Astrocyte (in vitro differentiated cells and primary cell): ENCODE measurements at regions not wholly inside any gene's neighbourhood (a gene's known extent, or its start where the extent isn't known, plus 50 kb on each side); places are given as distances from the start of the nearest gene placed in this dataset.
A peak's percentile ranks its signal among the peaks of the same experiment; 100 is the strongest.

Experiments used
- DNase-seq: peaks from one replicate; pipeline ENCODE4 v3.0.0-alpha.2; 2010; ENCODE audit warnings: low read depth
- FAIRE-seq: peaks from 2 replicates; lab custom pipeline; 2011; peaks lifted over from hg19 to GRCh38; lab: Jason Lieb, UNC
- H2AFZ ChIP-seq: 2 replicates; pipeline ENCODE4 v1.6.0; 2012; ENCODE audit warnings: low read depth, low read length, inconsistent platforms
- H3K27ac ChIP-seq: 2 replicates; pipeline ENCODE4 v1.5.1; 2011; ENCODE audit warnings: low read depth, low read length, inconsistent platforms
- H3K27me3 ChIP-seq: 2 replicates; pipeline ENCODE4 v1.6.0; 2011; ENCODE audit warnings: low read length, inconsistent platforms; ENCODE audit not compliant: insufficient read depth
- H3K36me3 ChIP-seq: 2 replicates; pipeline ENCODE4 v1.5.1; 2011; ENCODE audit warnings: low read length, inconsistent platforms; ENCODE audit not compliant: insufficient read depth
- H3K4me1 ChIP-seq: 2 replicates; pipeline ENCODE4 v1.5.1; 2011; ENCODE audit warnings: low read length, inconsistent platforms; ENCODE audit not compliant: insufficient read depth
- H3K4me2 ChIP-seq: 2 replicates; pipeline ENCODE4 v1.6.0; 2012; ENCODE audit warnings: low read length, inconsistent platforms
- H3K4me3 ChIP-seq: 2 replicates; pipeline ENCODE4 v1.5.1; 2011; ENCODE audit warnings: low read depth, mild to moderate bottlenecking, low read length, inconsistent platforms; ENCODE audit not compliant: insufficient read depth
- H3K79me2 ChIP-seq: 2 replicates; pipeline ENCODE4 v1.6.0; 2012; ENCODE audit warnings: mild to moderate bottlenecking, low read length, inconsistent platforms; ENCODE audit not compliant: insufficient read depth
- H3K9ac ChIP-seq: 2 replicates; pipeline ENCODE4 v1.6.0; 2012; ENCODE audit warnings: mild to moderate bottlenecking, low read length, inconsistent platforms
- H3K9me3 ChIP-seq: 2 replicates; pipeline ENCODE4 v1.5.1; 2012; ENCODE audit warnings: low read depth, mild to moderate bottlenecking, low read length, inconsistent platforms; ENCODE audit not compliant: insufficient read depth
- H4K20me1 ChIP-seq: 2 replicates; pipeline ENCODE4 v1.6.0; 2012; ENCODE audit warnings: low read length, inconsistent platforms; ENCODE audit not compliant: insufficient read depth
- H3K27ac Mint-ChIP-seq: one replicate; pipeline ENCODE4 v1.8.0; 2021; ENCODE audit warnings: mild to moderate bottlenecking, mixed read lengths; ENCODE audit not compliant: unreplicated experiment
- H3K27me3 Mint-ChIP-seq: one replicate; pipeline ENCODE4 v1.8.0; 2021; ENCODE audit warnings: low read depth, mixed read lengths; ENCODE audit not compliant: unreplicated experiment
- H3K36me3 Mint-ChIP-seq: one replicate; pipeline ENCODE4 v1.8.0; 2021; ENCODE audit warnings: low read depth, mixed read lengths; ENCODE audit not compliant: unreplicated experiment
- H3K4me1 Mint-ChIP-seq: one replicate; pipeline ENCODE4 v1.8.0; 2021; ENCODE audit warnings: low read depth, mixed read lengths; ENCODE audit not compliant: unreplicated experiment
- H3K4me3 Mint-ChIP-seq: one replicate; pipeline ENCODE4 v1.8.0; 2021; ENCODE audit warnings: mild to moderate bottlenecking, moderate library complexity, mixed read lengths; ENCODE audit not compliant: unreplicated experiment
- H3K9me3 Mint-ChIP-seq: one replicate; pipeline ENCODE4 v1.8.0; 2021; ENCODE audit warnings: mild to moderate bottlenecking, mixed read lengths; ENCODE audit not compliant: unreplicated experiment
- EZH2 ChIP-seq: IDR thresholded peaks from 2 replicates; pipeline ENCODE4 v1.6.1; 2012; ENCODE audit warnings: mild to moderate bottlenecking, low read length, inconsistent platforms; ENCODE audit not compliant: insufficient read depth
- TF ChIP-seq, protein P1 (sequence below): IDR thresholded peaks from 2 replicates; pipeline ENCODE4 v1.5.1; 2011; ENCODE audit warnings: low read depth, mild to moderate bottlenecking, inconsistent platforms, low read length, moderate library complexity; ENCODE audit not compliant: insufficient read depth

DNA sequence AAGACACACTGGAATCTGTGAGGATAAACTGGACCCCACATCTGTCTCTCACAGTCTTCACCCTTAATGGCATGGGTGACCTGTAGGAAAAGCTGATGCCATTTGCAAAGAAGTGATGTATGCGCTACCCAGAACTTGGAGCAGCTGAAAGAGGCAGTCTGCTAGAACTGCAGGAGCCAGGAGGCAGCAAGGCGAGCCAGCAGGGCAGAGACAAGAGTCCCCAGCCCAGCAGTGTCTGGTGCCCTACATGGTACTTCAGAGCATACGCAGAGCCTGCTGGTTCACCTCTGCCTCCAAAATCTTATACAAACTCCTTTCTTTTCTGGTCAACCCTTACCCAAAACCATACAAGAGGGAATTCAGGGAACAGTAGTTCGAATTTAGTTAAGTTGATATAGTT is 683.1 kb upstream of the RAB6C start:
- Histone ChIP-seq H3K27ac (no peak overlapping the region), H3K27me3 (no peaks in the 10 kb centered on the region), H2AFZ (no peak overlapping the region), H3K36me3 (no peaks in the 10 kb centered on the region), H3K4me2 (no peak overlapping the region), H3K9me3 (no peaks in the 10 kb centered on the region), H4K20me1 (no peaks in the 10 kb centered on the region), H3K79me2 (no peaks in the 10 kb centered on the region), H3K4me1 (no peaks in the 10 kb centered on the region), H3K4me3 (no peak overlapping the region), H3K9ac (no peak overlapping the region)
- Mint-ChIP-seq H3K4me3 (no peak overlapping the region), H3K36me3 (no peaks in the 10 kb centered on the region), H3K27me3 (peaks cover 17% of the 10 kb centered on the region), H3K27ac (no peak overlapping the region), H3K4me1 (no peaks in the 10 kb centered on the region), H3K9me3 (peaks cover 8% of the 10 kb centered on the region)
- TF ChIP-seq, protein P1, sequence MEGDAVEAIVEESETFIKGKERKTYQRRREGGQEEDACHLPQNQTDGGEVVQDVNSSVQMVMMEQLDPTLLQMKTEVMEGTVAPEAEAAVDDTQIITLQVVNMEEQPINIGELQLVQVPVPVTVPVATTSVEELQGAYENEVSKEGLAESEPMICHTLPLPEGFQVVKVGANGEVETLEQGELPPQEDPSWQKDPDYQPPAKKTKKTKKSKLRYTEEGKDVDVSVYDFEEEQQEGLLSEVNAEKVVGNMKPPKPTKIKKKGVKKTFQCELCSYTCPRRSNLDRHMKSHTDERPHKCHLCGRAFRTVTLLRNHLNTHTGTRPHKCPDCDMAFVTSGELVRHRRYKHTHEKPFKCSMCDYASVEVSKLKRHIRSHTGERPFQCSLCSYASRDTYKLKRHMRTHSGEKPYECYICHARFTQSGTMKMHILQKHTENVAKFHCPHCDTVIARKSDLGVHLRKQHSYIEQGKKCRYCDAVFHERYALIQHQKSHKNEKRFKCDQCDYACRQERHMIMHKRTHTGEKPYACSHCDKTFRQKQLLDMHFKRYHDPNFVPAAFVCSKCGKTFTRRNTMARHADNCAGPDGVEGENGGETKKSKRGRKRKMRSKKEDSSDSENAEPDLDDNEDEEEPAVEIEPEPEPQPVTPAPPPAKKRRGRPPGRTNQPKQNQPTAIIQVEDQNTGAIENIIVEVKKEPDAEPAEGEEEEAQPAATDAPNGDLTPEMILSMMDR, result no peak
- no peak for TF ChIP-seq EZH2
- FAIRE-seq (no peak), DNase-seq (no peak)

DNA sequence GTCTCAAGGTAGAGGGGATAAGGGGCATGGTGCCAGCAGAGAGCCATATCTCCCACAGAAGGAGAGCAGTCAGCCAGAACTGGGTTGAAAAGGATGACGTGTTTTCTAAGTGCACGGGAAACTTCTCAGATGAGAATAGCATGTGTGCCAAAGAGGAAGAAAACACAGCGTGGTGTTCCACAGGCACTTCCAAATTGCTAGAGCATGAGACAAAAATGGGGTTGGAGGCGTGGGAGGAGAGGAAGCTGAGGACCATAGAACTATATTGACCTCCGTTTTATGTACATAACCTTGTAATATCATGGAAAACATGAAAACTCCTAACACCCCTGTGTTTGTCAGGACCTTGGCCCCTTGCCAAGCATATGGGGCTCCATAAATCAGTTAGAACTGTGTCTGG is 682.7 kb upstream of the RAB6C start:
- TF ChIP-seq, protein P1, result no peak
- TF ChIP-seq EZH2, result no peak

DNA sequence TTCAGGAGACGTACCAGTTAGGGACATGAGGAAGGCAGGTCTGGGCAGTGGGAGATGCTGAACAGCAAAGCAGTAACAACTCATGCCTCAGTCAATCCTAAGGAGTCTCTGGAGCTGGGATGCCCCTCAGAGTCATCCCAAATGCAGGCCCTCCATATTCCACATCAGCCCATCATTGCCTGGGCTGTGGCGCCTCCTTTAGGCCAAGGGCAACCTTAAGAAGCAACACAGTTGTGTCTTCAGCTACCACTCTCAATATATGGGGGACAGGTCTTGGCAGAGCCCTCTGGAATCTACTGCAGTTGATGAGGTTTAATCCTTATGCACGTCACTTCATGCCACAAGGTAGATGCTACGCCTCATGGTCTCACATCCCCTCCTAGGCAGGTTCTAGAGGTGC is 682.0 kb upstream of the RAB6C start:
- Histone ChIP-seq H4K20me1 (no peaks in the 10 kb centered on the region), H3K36me3 (no peaks in the 10 kb centered on the region), H2AFZ (no peak overlapping the region), H3K27me3 (no peaks in the 10 kb centered on the region), H3K9ac (no peak overlapping the region), H3K4me3 (no peak overlapping the region), H3K27ac (no peak overlapping the region), H3K79me2 (no peaks in the 10 kb centered on the region), H3K4me1 (no peaks in the 10 kb centered on the region), H3K9me3 (no peaks in the 10 kb centered on the region), H3K4me2 (no peak overlapping the region)
- no peak for FAIRE-seq
- Mint-ChIP-seq H3K36me3 (no peaks in the 10 kb centered on the region), H3K27me3 (peaks cover 18% of the 10 kb centered on the region), H3K4me3 (no peak overlapping the region), H3K9me3 (peaks cover 8% of the 10 kb centered on the region), H3K4me1 (no peaks in the 10 kb centered on the region), H3K27ac (no peak overlapping the region)
- TF ChIP-seq EZH2, result no peak
- TF ChIP-seq, protein P1, result no peak
- no peak for DNase-seq

More for the DNA sequence above, 682.7 kb upstream of the RAB6C start:
- Histone ChIP-seq H3K9me3 (no peaks in the 10 kb centered on the region), H3K9ac (no peak overlapping the region), H3K4me1 (no peaks in the 10 kb centered on the region), H3K79me2 (no peaks in the 10 kb centered on the region), H3K4me2 (no peak overlapping the region), H3K36me3 (no peaks in the 10 kb centered on the region), H4K20me1 (no peaks in the 10 kb centered on the region), H3K27ac (no peak overlapping the region), H3K27me3 (no peaks in the 10 kb centered on the region), H3K4me3 (no peak overlapping the region), H2AFZ (no peak overlapping the region)
- FAIRE-seq, result no peak
- H3K27me3 Mint-ChIP-seq, result peaks cover 18% of the 10 kb centered on the region
- H3K4me3 Mint-ChIP-seq, result no peak overlapping the region
- no peaks in the 10 kb centered on the region for H3K36me3 Mint-ChIP-seq
- DNase-seq, result peak; percentile 1
- peaks cover 8% of the 10 kb centered on the region for H3K9me3 Mint-ChIP-seq
- H3K4me1 Mint-ChIP-seq, result no peaks in the 10 kb centered on the region
- no peak overlapping the region for H3K27ac Mint-ChIP-seq
